HepG2 (cell line): ENCODE measurements at regions not wholly inside any gene's neighbourhood (a gene's known extent, or its start where the extent isn't known, plus 50 kb on each side); places are given as distances from the start of the nearest gene placed in this dataset.

Source experiments
- ATAC-seq: fragments of 200-7000 bp; cut with Tn5 transposase; 3 replicates; pipeline ENCODE4 v1.9.1; 2020; ENCODE audit warnings: mild to moderate bottlenecking, moderate library complexity
- BruUV-seq: library from RNA; stranded (reverse); fragments of 400-500 nt; replicated peaks from 2 replicates; lab custom pipeline; 2021; lab: Mats Ljungman, UMichigan
- CTCF ChIA-PET: fragments of 300-600 bp; formaldehyde crosslinking; extraction: SDS; loops from one replicate; lab custom pipeline; 2021; ENCODE audit warnings: low total read pairs, inconsistent platforms, low intra/inter-chr PET ratio; lab: Yijun Ruan, JAX
- POLR2A ChIA-PET: fragments of 350-600 bp; sonication (Branson Sonifier 250); formaldehyde crosslinking; loops from one replicate; lab custom pipeline; 2020; ENCODE audit warnings: antibody characterized with exemption, inconsistent platforms; lab: Yijun Ruan, JAX
- DNase-seq: peaks from one replicate; pipeline ENCODE4 v3.0.0-alpha.2; 2015; ENCODE audit warnings: low spot score
- FAIRE-seq: peaks from 3 replicates; lab custom pipeline; 2011; peaks lifted over from hg19 to GRCh38; lab: Jason Lieb, UNC
- H2AFZ ChIP-seq: one replicate; pipeline ENCODE4 v1.6.1; 2011; ENCODE audit warnings: low read length, inconsistent platforms
- H3K27ac ChIP-seq: fragments of 300-600 bp; 3 replicates; pipeline ENCODE4 v1.8.0; 2011; ENCODE audit warnings: mixed run types, mild to moderate bottlenecking, mixed read lengths, low read length, inconsistent platforms; ENCODE audit not compliant: insufficient read depth; ENCODE audit errors: extremely low read length
- H3K27me3 ChIP-seq, 2 experiments: fragments of 200-600 bp in 1 of 2; 2 replicates in 1 of 2; 3 replicates in 1 of 2; pipeline versions ENCODE4 v1.6.0 to v1.8.0; 2011; ENCODE audit warnings: low read length in 2 of 2, mild to moderate bottlenecking in 2 of 2, moderate library complexity in 2 of 2, inconsistent platforms in 1 of 2; ENCODE audit not compliant: insufficient read depth in 2 of 2, control insufficient read depth in 1 of 2
- H3K36me3 ChIP-seq, 2 experiments: fragments of 200-600 bp in 1 of 2; replicated peaks in 1 of 2; 2 replicates in 1 of 2; 3 replicates in 1 of 2; pipeline versions ENCODE4 v1.5.1 to v1.8.0; 2011; ENCODE audit warnings: low read length in 2 of 2, inconsistent platforms in 1 of 2; ENCODE audit not compliant: insufficient read depth in 2 of 2, control insufficient read depth in 1 of 2
- H3K4me1 ChIP-seq: 2 replicates; pipeline ENCODE4 v1.5.1; 2012; ENCODE audit warnings: low read length, inconsistent platforms; ENCODE audit not compliant: insufficient read depth
- H3K4me2 ChIP-seq: 2 replicates; pipeline ENCODE4 v1.6.0; 2011; ENCODE audit warnings: low read depth, low read length, inconsistent platforms
- H3K4me3 ChIP-seq, 3 experiments: fragments of 200-600 bp in 1 of 3; sonication (generic), shearing (Covaris generic) in 1 of 3; replicated peaks in 1 of 3; 2 replicates each; pipeline ENCODE4 v1.5.1; 2011 to 2016; ENCODE audit warnings: low read length in 3 of 3, inconsistent platforms in 2 of 3, low read depth in 2 of 3, mild to moderate bottlenecking in 2 of 3, control low read depth in 1 of 3, mixed read lengths in 1 of 3; ENCODE audit not compliant: insufficient read depth in 1 of 3
- H3K79me2 ChIP-seq: one replicate; pipeline ENCODE4 v1.6.1; 2011; ENCODE audit warnings: low read length, inconsistent platforms; ENCODE audit not compliant: insufficient read depth
- H3K9ac ChIP-seq: 2 replicates; pipeline ENCODE4 v1.6.0; 2011; ENCODE audit warnings: mild to moderate bottlenecking, low read depth, low read length, inconsistent platforms; ENCODE audit not compliant: insufficient read depth
- H3K9me3 ChIP-seq: 2 replicates; pipeline ENCODE4 v1.5.1; 2012; ENCODE audit warnings: mild to moderate bottlenecking, low read length
- H4K20me1 ChIP-seq: 2 replicates; pipeline ENCODE4 v1.6.0; 2011; ENCODE audit warnings: inconsistent platforms, mild to moderate bottlenecking, low read length, moderate library complexity; ENCODE audit not compliant: insufficient read depth
- HMGA1 ChIP-seq: sonication (generic); formaldehyde crosslinking; conservative IDR thresholded peaks from 2 replicates; pipeline ENCODE4 v1.4.0; 2020; ENCODE audit warnings: missing genetic modification reagents
- KDM2A ChIP-seq: sonication (generic); formaldehyde crosslinking; IDR thresholded peaks from 2 replicates; pipeline ENCODE4 v1.4.0; 2020; ENCODE audit warnings: low read depth, missing genetic modification reagents, borderline replicate concordance
- KDM5A ChIP-seq: fragments of 200-600 bp; sonication (generic); IDR thresholded peaks from 2 replicates; pipeline ENCODE4 v1.7.0; 2018; ENCODE audit warnings: antibody characterized with exemption, mild to moderate bottlenecking, low read length, borderline replicate concordance
- PHF8 ChIP-seq: sonication (generic); formaldehyde crosslinking; IDR thresholded peaks from 2 replicates; pipeline ENCODE4 v1.5.0; 2020; ENCODE audit warnings: missing genetic modification reagents
- ZNF350 ChIP-seq: sonication (generic); formaldehyde crosslinking; IDR thresholded peaks from 2 replicates; pipeline ENCODE4 v1.4.0; 2020; ENCODE audit warnings: mild to moderate bottlenecking, low read depth, missing genetic modification reagents, borderline replicate concordance
- ZNF431 ChIP-seq: sonication (generic); formaldehyde crosslinking; IDR thresholded peaks from 2 replicates; pipeline ENCODE4 v1.9.0; 2022; ENCODE audit warnings: missing genetic modification reagents, low read depth, mild to moderate bottlenecking, borderline replicate concordance
- whole genome bisulfite sequencing: methylation state at CpG from one replicate; pipeline ENCODE4 v1.1.6; 2017; ENCODE audit warnings: low lambda C conversion rate; 5-methylcytosine and 5-hydroxymethylcytosine counted together
- in situ Hi-C: cut with HindIII; loops from 2 replicates; pipeline ENCODE4 v1.10.0; 2017; ENCODE audit warnings: low pct_unique_long_range_greater_than_20kb; ENCODE audit not compliant: extremely low pct_ligation_motif_present
- intact Hi-C: fragments of 100-400 bp; cut with micrococcal nuclease; formaldehyde crosslinking; loops from one replicate; pipeline ENCODE4 v1.10.0; 2022; ENCODE audit not compliant: unreplicated experiment
- TF ChIP-seq, protein P1 (sequence below): sonication (generic); formaldehyde crosslinking; IDR thresholded peaks from 2 replicates; pipeline ENCODE4 v1.4.0; 2020; ENCODE audit warnings: mild to moderate bottlenecking, missing genetic modification reagents
- TF ChIP-seq, protein P2 (sequence below): sonication (generic); formaldehyde crosslinking; IDR thresholded peaks from 2 replicates; pipeline ENCODE4 v1.8.0; 2022; ENCODE audit warnings: missing genetic modification reagents, mild to moderate bottlenecking, borderline replicate concordance
- TF ChIP-seq, protein P3 (sequence below): sonication (generic); formaldehyde crosslinking; IDR thresholded peaks from 2 replicates; pipeline ENCODE4 v1.4.0; 2020; ENCODE audit warnings: missing genetic modification reagents, low read depth, mild to moderate bottlenecking, borderline replicate concordance
- TF ChIP-seq, protein P4 (sequence below): IDR thresholded peaks from 2 replicates; pipeline ENCODE4 v1.6.1; 2012; ENCODE audit warnings: low read length, improper control_type of control experiment

DNA sequence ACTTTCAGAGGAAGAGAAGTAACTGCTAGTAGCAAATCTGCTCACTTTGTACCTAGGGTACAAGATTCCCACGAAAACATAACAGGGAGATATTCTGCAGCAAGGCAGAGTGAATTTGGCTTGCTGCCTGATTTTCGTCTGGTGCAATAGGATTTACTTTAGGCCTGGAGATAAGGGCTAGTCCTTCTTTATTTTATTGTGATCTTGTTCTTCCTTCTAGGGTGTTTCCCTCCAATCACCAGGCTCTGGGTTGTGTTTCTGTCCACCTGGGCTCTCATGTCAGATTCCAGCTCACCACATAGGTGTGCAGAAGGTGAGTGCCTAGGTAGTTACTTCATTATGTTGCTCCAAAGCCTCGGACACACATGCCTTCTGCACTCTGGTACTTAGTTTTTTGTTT is 211.8 kb upstream of the RGMA start (continued):
- TF ChIP-seq, protein P1, sequence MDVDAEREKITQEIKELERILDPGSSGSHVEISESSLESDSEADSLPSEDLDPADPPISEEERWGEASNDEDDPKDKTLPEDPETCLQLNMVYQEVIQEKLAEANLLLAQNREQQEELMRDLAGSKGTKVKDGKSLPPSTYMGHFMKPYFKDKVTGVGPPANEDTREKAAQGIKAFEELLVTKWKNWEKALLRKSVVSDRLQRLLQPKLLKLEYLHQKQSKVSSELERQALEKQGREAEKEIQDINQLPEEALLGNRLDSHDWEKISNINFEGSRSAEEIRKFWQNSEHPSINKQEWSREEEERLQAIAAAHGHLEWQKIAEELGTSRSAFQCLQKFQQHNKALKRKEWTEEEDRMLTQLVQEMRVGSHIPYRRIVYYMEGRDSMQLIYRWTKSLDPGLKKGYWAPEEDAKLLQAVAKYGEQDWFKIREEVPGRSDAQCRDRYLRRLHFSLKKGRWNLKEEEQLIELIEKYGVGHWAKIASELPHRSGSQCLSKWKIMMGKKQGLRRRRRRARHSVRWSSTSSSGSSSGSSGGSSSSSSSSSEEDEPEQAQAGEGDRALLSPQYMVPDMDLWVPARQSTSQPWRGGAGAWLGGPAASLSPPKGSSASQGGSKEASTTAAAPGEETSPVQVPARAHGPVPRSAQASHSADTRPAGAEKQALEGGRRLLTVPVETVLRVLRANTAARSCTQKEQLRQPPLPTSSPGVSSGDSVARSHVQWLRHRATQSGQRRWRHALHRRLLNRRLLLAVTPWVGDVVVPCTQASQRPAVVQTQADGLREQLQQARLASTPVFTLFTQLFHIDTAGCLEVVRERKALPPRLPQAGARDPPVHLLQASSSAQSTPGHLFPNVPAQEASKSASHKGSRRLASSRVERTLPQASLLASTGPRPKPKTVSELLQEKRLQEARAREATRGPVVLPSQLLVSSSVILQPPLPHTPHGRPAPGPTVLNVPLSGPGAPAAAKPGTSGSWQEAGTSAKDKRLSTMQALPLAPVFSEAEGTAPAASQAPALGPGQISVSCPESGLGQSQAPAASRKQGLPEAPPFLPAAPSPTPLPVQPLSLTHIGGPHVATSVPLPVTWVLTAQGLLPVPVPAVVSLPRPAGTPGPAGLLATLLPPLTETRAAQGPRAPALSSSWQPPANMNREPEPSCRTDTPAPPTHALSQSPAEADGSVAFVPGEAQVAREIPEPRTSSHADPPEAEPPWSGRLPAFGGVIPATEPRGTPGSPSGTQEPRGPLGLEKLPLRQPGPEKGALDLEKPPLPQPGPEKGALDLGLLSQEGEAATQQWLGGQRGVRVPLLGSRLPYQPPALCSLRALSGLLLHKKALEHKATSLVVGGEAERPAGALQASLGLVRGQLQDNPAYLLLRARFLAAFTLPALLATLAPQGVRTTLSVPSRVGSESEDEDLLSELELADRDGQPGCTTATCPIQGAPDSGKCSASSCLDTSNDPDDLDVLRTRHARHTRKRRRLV: no peak
- TF ChIP-seq PHF8 (CRISPR knock-in tag) (no peak), KDM2A (CRISPR knock-in tag) (no peak)

DNA sequence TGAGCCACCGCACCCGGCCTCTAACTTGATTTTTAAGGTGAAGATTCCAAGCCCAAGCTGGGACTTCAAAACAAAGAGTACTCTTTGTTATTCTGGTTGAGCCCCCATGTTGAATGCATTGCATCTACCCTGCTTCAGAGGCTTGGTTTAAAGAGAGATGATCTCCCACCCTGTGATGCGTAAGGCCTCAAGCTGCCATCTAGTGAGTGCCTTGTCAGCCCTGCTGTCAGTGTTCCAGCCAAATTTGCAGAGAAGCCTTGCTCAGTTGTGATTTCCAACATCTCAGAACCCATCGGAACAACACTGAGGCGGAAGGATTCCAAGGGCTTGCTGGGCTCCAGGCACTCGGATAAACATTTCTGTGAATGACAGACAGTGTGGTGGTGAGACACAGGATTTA is 210.7 kb upstream of the RGMA start:
- Histone ChIP-seq H3K4me2 (no peak overlapping the region), H3K4me1 (no peaks in the 10 kb centered on the region), H2AFZ (no peak overlapping the region), H3K36me3 (no peaks in the 10 kb centered on the region), H3K79me2 (no peaks in the 10 kb centered on the region), H3K9me3 (no peaks in the 10 kb centered on the region), H3K9ac (no peak overlapping the region), H3K27me3 (peaks cover 0 to 13% of the 10 kb centered on the region in 2 experiments; a peak in 3 of 5 replicates), H4K20me1 (no peaks in the 10 kb centered on the region), H3K4me3 (no peak overlapping the region), H3K27ac (no peak overlapping the region)
- FAIRE-seq (no peak), ATAC-seq (no peak), DNase-seq (no peak)
- CTCF ChIA-PET: no interaction called here
- no TSS peak for BruUV-seq
- intact Hi-C loops: no loop called here
- in situ Hi-C loops: no loop called here
- 42% methylated on average over 3 of the region's 6 CpGs for WGBS
- POLR2A ChIA-PET: no interaction called here
- TF ChIP-seq, protein P2, sequence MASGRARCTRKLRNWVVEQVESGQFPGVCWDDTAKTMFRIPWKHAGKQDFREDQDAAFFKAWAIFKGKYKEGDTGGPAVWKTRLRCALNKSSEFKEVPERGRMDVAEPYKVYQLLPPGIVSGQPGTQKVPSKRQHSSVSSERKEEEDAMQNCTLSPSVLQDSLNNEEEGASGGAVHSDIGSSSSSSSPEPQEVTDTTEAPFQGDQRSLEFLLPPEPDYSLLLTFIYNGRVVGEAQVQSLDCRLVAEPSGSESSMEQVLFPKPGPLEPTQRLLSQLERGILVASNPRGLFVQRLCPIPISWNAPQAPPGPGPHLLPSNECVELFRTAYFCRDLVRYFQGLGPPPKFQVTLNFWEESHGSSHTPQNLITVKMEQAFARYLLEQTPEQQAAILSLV (CRISPR knock-in tag): no peak
- TF ChIP-seq, protein P3, sequence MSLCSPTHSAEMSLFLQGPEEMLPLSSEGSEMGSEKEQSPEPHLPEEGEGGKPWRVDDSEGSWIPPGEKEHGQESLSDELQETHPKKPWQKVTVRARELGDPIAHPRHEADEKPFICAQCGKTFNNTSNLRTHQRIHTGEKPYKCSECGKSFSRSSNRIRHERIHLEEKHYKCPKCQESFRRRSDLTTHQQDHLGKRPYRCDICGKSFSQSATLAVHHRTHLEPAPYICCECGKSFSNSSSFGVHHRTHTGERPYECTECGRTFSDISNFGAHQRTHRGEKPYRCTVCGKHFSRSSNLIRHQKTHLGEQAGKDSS (CRISPR knock-in tag): no peak
- TF ChIP-seq HMGA1 (CRISPR knock-in tag): no peak
- TF ChIP-seq, protein P4, sequence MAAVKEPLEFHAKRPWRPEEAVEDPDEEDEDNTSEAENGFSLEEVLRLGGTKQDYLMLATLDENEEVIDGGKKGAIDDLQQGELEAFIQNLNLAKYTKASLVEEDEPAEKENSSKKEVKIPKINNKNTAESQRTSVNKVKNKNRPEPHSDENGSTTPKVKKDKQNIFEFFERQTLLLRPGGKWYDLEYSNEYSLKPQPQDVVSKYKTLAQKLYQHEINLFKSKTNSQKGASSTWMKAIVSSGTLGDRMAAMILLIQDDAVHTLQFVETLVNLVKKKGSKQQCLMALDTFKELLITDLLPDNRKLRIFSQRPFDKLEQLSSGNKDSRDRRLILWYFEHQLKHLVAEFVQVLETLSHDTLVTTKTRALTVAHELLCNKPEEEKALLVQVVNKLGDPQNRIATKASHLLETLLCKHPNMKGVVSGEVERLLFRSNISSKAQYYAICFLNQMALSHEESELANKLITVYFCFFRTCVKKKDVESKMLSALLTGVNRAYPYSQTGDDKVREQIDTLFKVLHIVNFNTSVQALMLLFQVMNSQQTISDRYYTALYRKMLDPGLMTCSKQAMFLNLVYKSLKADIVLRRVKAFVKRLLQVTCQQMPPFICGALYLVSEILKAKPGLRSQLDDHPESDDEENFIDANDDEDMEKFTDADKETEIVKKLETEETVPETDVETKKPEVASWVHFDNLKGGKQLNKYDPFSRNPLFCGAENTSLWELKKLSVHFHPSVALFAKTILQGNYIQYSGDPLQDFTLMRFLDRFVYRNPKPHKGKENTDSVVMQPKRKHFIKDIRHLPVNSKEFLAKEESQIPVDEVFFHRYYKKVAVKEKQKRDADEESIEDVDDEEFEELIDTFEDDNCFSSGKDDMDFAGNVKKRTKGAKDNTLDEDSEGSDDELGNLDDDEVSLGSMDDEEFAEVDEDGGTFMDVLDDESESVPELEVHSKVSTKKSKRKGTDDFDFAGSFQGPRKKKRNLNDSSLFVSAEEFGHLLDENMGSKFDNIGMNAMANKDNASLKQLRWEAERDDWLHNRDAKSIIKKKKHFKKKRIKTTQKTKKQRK: no peak
- no peak for TF ChIP-seq KDM5A
- TF ChIP-seq ZNF431 (CRISPR knock-in tag): no peak
- no peak for TF ChIP-seq ZNF350
